Endothelial cell of umbilical vein (primary cell): ENCODE measurements at regions not wholly inside any gene's neighbourhood (a gene's known extent, or its start where the extent isn't known, plus 50 kb on each side); places are given as distances from the start of the nearest gene placed in this dataset.

Source experiments
- BruUV-seq: library from RNA; stranded (reverse); fragments of 400-500 nt; replicated peaks from 2 replicates; lab custom pipeline; 2021; lab: Mats Ljungman, UMichigan
- CTCF ChIA-PET: fragments of 300-600, 350-600 bp; sonication (Branson Sonifier 250); formaldehyde crosslinking; loops from one replicate; lab custom pipeline; 2021; ENCODE audit warnings: antibody characterized with exemption, inconsistent platforms; lab: Charles Lee
- POLR2A ChIA-PET: fragments of 300-600, 350-600 bp; sonication (Branson Sonifier 250); formaldehyde crosslinking; loops from one replicate; lab custom pipeline; 2021; ENCODE audit warnings: antibody characterized with exemption, inconsistent platforms; lab: Charles Lee
- DNase-seq: peaks from one replicate; pipeline ENCODE4 v3.0.0-alpha.2; 2011; ENCODE audit warnings: low read depth, low spot score
- FAIRE-seq: peaks from 2 replicates; lab custom pipeline; 2011; peaks lifted over from hg19 to GRCh38; lab: Jason Lieb, UNC
- H2AFZ ChIP-seq: 2 replicates; pipeline ENCODE4 v1.6.0; 2012; ENCODE audit warnings: low read depth, low read length, control low read depth, inconsistent platforms
- H3K27ac ChIP-seq: 2 replicates; pipeline ENCODE4 v1.5.1; 2011; ENCODE audit warnings: low read depth, mild to moderate bottlenecking, control low read depth, low read length, moderate library complexity; ENCODE audit not compliant: insufficient read depth
- H3K27me3 ChIP-seq, 2 experiments: 2 replicates each; pipeline versions ENCODE4 v1.6.0 to v1.6.1; 2011; ENCODE audit warnings: low read length in 2 of 2, mixed read lengths in 1 of 2; ENCODE audit not compliant: control insufficient read depth in 2 of 2, insufficient read depth in 2 of 2
- H3K36me3 ChIP-seq, 2 experiments: 2 replicates in 1 of 2; 3 replicates in 1 of 2; pipeline ENCODE4 v1.5.1; 2011; ENCODE audit warnings: low read length in 2 of 2, mild to moderate bottlenecking in 1 of 2, moderate library complexity in 1 of 2; ENCODE audit not compliant: control insufficient read depth in 2 of 2, insufficient read depth in 2 of 2; ENCODE audit errors: extremely low read depth in 1 of 2
- H3K4me1 ChIP-seq: 3 replicates; pipeline ENCODE4 v1.5.1; 2011; ENCODE audit warnings: mild to moderate bottlenecking, low read length; ENCODE audit not compliant: control insufficient read depth, insufficient read depth; ENCODE audit errors: extremely low read depth
- H3K4me2 ChIP-seq: 2 replicates; pipeline ENCODE4 v1.6.1; 2011; ENCODE audit warnings: low read length, control low read depth, mixed read lengths; ENCODE audit not compliant: insufficient read depth
- H3K4me3 ChIP-seq, 3 experiments: fragments of 200-600 bp in 1 of 3; sonication (generic), shearing (Covaris generic) in 1 of 3; replicated peaks in 1 of 3; 2 replicates each; pipeline ENCODE4 v1.5.1; 2011 to 2016; ENCODE audit warnings: control low read depth in 3 of 3, low read length in 3 of 3, mild to moderate bottlenecking in 2 of 3, inconsistent platforms in 1 of 3, low read depth in 1 of 3, moderate library complexity in 1 of 3; ENCODE audit not compliant: insufficient read depth in 1 of 3
- H3K79me2 ChIP-seq: 2 replicates; pipeline ENCODE4 v1.6.0; 2012; ENCODE audit warnings: low read length, inconsistent platforms; ENCODE audit not compliant: control insufficient read depth, insufficient read depth
- H3K9ac ChIP-seq: replicated peaks from 2 replicates; pipeline ENCODE3; 2011; ENCODE audit warnings: low read length, control low read depth; ENCODE audit not compliant: insufficient read depth; ENCODE audit errors: extremely low read depth
- H3K9me1 ChIP-seq: replicated peaks from 3 replicates; pipeline ENCODE4 v1.6.0; 2011; ENCODE audit warnings: mild to moderate bottlenecking, low read length; ENCODE audit not compliant: control insufficient read depth, insufficient read depth; ENCODE audit errors: extremely low read depth
- H3K9me3 ChIP-seq: replicated peaks from 2 replicates; pipeline ENCODE4 v1.5.1; 2012; ENCODE audit warnings: low read length, inconsistent platforms; ENCODE audit not compliant: control insufficient read depth, insufficient read depth
- H4K20me1 ChIP-seq: replicated peaks from 2 replicates; pipeline ENCODE3; 2011; ENCODE audit warnings: mild to moderate bottlenecking, low read length; ENCODE audit not compliant: control insufficient read depth, insufficient read depth; ENCODE audit errors: extremely low read depth
- CTCF ChIP-seq, 2 donors: IDR thresholded peaks; 1 replicate in 1 of 2; 2 replicates in 1 of 2; pipeline ENCODE4 v1.5.1; 2011; ENCODE audit warnings: low read length in 2 of 2, mild to moderate bottlenecking in 2 of 2, moderate library complexity in 2 of 2, control low read depth in 1 of 2, inconsistent platforms in 1 of 2, low read depth in 1 of 2; ENCODE audit not compliant: insufficient read depth in 1 of 2; ENCODE audit errors: extremely low read depth in 1 of 2
- EZH2 ChIP-seq: IDR thresholded peaks from 2 replicates; pipeline ENCODE4 v1.6.1; 2012; ENCODE audit warnings: borderline replicate concordance, low read depth, mild to moderate bottlenecking, moderate library complexity, low read length, inconsistent platforms; ENCODE audit not compliant: severe bottlenecking
- FOS ChIP-seq: IDR thresholded peaks from 2 replicates; pipeline ENCODE4 v1.6.1; 2011; ENCODE audit warnings: mild to moderate bottlenecking, low read length, moderate library complexity, borderline replicate concordance; ENCODE audit not compliant: insufficient read depth
- GATA2 ChIP-seq: IDR thresholded peaks from 2 replicates; pipeline ENCODE4 v1.7.0; 2011; ENCODE audit warnings: low read depth, mild to moderate bottlenecking, moderate library complexity, mixed read lengths, low read length; ENCODE audit not compliant: insufficient read length, insufficient read depth
- JUN ChIP-seq: IDR thresholded peaks from 2 replicates; pipeline ENCODE4 v1.6.1; 2011; ENCODE audit warnings: borderline replicate concordance, low read depth; ENCODE audit not compliant: insufficient read length, insufficient read depth
- MYC ChIP-seq: IDR thresholded peaks from one replicate; pipeline ENCODE4 v1.6.1; 2011; ENCODE audit warnings: mild to moderate bottlenecking, low read depth, low read length
- POLR2A ChIP-seq: IDR thresholded peaks from 2 replicates; pipeline ENCODE4 v1.6.1; 2012; ENCODE audit warnings: low read depth, mild to moderate bottlenecking, control low read depth, low read length
- POLR2AphosphoS5 ChIP-seq: IDR thresholded peaks from 2 replicates; pipeline ENCODE4 v1.6.1; 2012; ENCODE audit warnings: low read depth, mild to moderate bottlenecking, control low read depth, low read length, moderate library complexity; ENCODE audit not compliant: insufficient read depth
- dilution Hi-C: fragments of 300-500 bp; cut with MboI; formaldehyde crosslinking; loops from one replicate; pipeline ENCODE4 v1.15.0; 2019; ENCODE audit warnings: low sequenced_read_pairs; ENCODE audit not compliant: extremely low pct_ligation_motif_present
- intact Hi-C: fragments of 100-400 bp; cut with micrococcal nuclease; formaldehyde crosslinking; loops from one replicate; pipeline ENCODE4 v1.10.0; 2022
- TF ChIP-seq, protein P1 (sequence below): IDR thresholded peaks from 2 replicates; pipeline ENCODE4 v1.6.1; 2011; ENCODE audit not compliant: insufficient read depth, insufficient read length

DNA sequence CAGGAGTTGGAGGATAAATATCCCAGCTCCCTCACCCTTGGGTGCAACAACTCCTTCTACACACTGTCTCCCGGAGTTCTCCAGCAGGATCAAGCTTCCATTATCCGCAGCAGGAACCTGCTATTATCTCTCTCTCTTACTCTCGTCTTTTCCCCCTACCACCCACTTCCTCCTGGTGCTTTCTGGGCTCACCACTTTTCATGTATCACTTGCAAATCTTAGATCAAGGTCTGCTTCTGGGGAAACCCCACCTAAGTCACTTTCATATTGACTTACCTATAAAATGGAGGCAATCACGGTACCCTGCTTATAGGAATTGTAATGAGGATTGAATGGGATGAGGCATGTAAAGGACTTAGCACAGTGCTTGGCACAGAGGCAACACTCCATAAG, 589.5 kb downstream of the BCOR start:
- Histone ChIP-seq H3K4me2 (no peak overlapping the region), H4K20me1 (no peaks in the 10 kb centered on the region), H3K79me2 (no peaks in the 10 kb centered on the region), H3K4me3 (no peak overlapping the region), H3K36me3 (no peaks in the 10 kb centered on the region), H3K27ac (no peak overlapping the region), H3K27me3 (no peaks in the 10 kb centered on the region), H2AFZ (no peak overlapping the region), H3K9me1 (no peaks in the 10 kb centered on the region), H3K9me3 (no peaks in the 10 kb centered on the region), H3K9ac (no peak overlapping the region), H3K4me1 (no peaks in the 10 kb centered on the region)
- BruUV-seq = no TSS peak
- dilution Hi-C loops (no loop called here), intact Hi-C loops (no loop called here)
- DNase-seq = no peak
- TF ChIP-seq EZH2 (no peak), FOS (no peak), GATA2 (no peak), POLR2A (no peak), CTCF (IDR thresholded peaks at IDR 0.05; ENCODE audit: extremely low read depth in 1 of 2, insufficient read depth in 1 of 2, low read depth in 1 of 2, low read length in 2 of 2) (no peak), JUN (no peak), MYC (no peak), POLR2AphosphoS5 (no peak)
- TF ChIP-seq, protein P1, sequence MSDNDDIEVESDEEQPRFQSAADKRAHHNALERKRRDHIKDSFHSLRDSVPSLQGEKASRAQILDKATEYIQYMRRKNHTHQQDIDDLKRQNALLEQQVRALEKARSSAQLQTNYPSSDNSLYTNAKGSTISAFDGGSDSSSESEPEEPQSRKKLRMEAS = no peak
- ChIA-PET CTCF (no interaction called here), POLR2A (no interaction called here)
- FAIRE-seq = no peak
